Endothelial cell of umbilical vein (primary cell): ENCODE measurements at regions not wholly inside any gene's neighbourhood (a gene's known extent, or its start where the extent isn't known, plus 50 kb on each side); places are given as distances from the start of the nearest gene placed in this dataset.

Experiments used
- BruUV-seq: library from RNA; stranded (reverse); fragments of 400-500 nt; replicated peaks from 2 replicates; lab custom pipeline; 2021; lab: Mats Ljungman, UMichigan
- CTCF ChIA-PET: fragments of 300-600, 350-600 bp; sonication (Branson Sonifier 250); formaldehyde crosslinking; loops from one replicate; lab custom pipeline; 2021; ENCODE audit warnings: antibody characterized with exemption, inconsistent platforms; lab: Charles Lee
- POLR2A ChIA-PET: fragments of 300-600, 350-600 bp; sonication (Branson Sonifier 250); formaldehyde crosslinking; loops from one replicate; lab custom pipeline; 2021; ENCODE audit warnings: antibody characterized with exemption, inconsistent platforms; lab: Charles Lee
- DNase-seq: peaks from one replicate; pipeline ENCODE4 v3.0.0-alpha.2; 2011; ENCODE audit warnings: low read depth, low spot score
- FAIRE-seq: peaks from 2 replicates; lab custom pipeline; 2011; peaks lifted over from hg19 to GRCh38; lab: Jason Lieb, UNC
- H2AFZ ChIP-seq: 2 replicates; pipeline ENCODE4 v1.6.0; 2012; ENCODE audit warnings: low read depth, low read length, control low read depth, inconsistent platforms
- H3K27ac ChIP-seq: 2 replicates; pipeline ENCODE4 v1.5.1; 2011; ENCODE audit warnings: low read depth, mild to moderate bottlenecking, control low read depth, low read length, moderate library complexity; ENCODE audit not compliant: insufficient read depth
- H3K27me3 ChIP-seq, 2 experiments: 2 replicates each; pipeline versions ENCODE4 v1.6.0 to v1.6.1; 2011; ENCODE audit warnings: low read length in 2 of 2, mixed read lengths in 1 of 2; ENCODE audit not compliant: control insufficient read depth in 2 of 2, insufficient read depth in 2 of 2
- H3K36me3 ChIP-seq, 2 experiments: 2 replicates in 1 of 2; 3 replicates in 1 of 2; pipeline ENCODE4 v1.5.1; 2011; ENCODE audit warnings: low read length in 2 of 2, mild to moderate bottlenecking in 1 of 2, moderate library complexity in 1 of 2; ENCODE audit not compliant: control insufficient read depth in 2 of 2, insufficient read depth in 2 of 2; ENCODE audit errors: extremely low read depth in 1 of 2
- H3K4me1 ChIP-seq: 3 replicates; pipeline ENCODE4 v1.5.1; 2011; ENCODE audit warnings: mild to moderate bottlenecking, low read length; ENCODE audit not compliant: control insufficient read depth, insufficient read depth; ENCODE audit errors: extremely low read depth
- H3K4me2 ChIP-seq: 2 replicates; pipeline ENCODE4 v1.6.1; 2011; ENCODE audit warnings: low read length, control low read depth, mixed read lengths; ENCODE audit not compliant: insufficient read depth
- H3K4me3 ChIP-seq, 3 experiments: fragments of 200-600 bp in 1 of 3; sonication (generic), shearing (Covaris generic) in 1 of 3; replicated peaks in 1 of 3; 2 replicates each; pipeline ENCODE4 v1.5.1; 2011 to 2016; ENCODE audit warnings: control low read depth in 3 of 3, low read length in 3 of 3, mild to moderate bottlenecking in 2 of 3, inconsistent platforms in 1 of 3, low read depth in 1 of 3, moderate library complexity in 1 of 3; ENCODE audit not compliant: insufficient read depth in 1 of 3
- H3K79me2 ChIP-seq: 2 replicates; pipeline ENCODE4 v1.6.0; 2012; ENCODE audit warnings: low read length, inconsistent platforms; ENCODE audit not compliant: control insufficient read depth, insufficient read depth
- H3K9ac ChIP-seq: replicated peaks from 2 replicates; pipeline ENCODE3; 2011; ENCODE audit warnings: low read length, control low read depth; ENCODE audit not compliant: insufficient read depth; ENCODE audit errors: extremely low read depth
- H3K9me1 ChIP-seq: replicated peaks from 3 replicates; pipeline ENCODE4 v1.6.0; 2011; ENCODE audit warnings: mild to moderate bottlenecking, low read length; ENCODE audit not compliant: control insufficient read depth, insufficient read depth; ENCODE audit errors: extremely low read depth
- H3K9me3 ChIP-seq: replicated peaks from 2 replicates; pipeline ENCODE4 v1.5.1; 2012; ENCODE audit warnings: low read length, inconsistent platforms; ENCODE audit not compliant: control insufficient read depth, insufficient read depth
- H4K20me1 ChIP-seq: replicated peaks from 2 replicates; pipeline ENCODE3; 2011; ENCODE audit warnings: mild to moderate bottlenecking, low read length; ENCODE audit not compliant: control insufficient read depth, insufficient read depth; ENCODE audit errors: extremely low read depth
- CTCF ChIP-seq, 2 donors: IDR thresholded peaks; 1 replicate in 1 of 2; 2 replicates in 1 of 2; pipeline ENCODE4 v1.5.1; 2011; ENCODE audit warnings: low read length in 2 of 2, mild to moderate bottlenecking in 2 of 2, moderate library complexity in 2 of 2, control low read depth in 1 of 2, inconsistent platforms in 1 of 2, low read depth in 1 of 2; ENCODE audit not compliant: insufficient read depth in 1 of 2; ENCODE audit errors: extremely low read depth in 1 of 2
- EZH2 ChIP-seq: IDR thresholded peaks from 2 replicates; pipeline ENCODE4 v1.6.1; 2012; ENCODE audit warnings: borderline replicate concordance, low read depth, mild to moderate bottlenecking, moderate library complexity, low read length, inconsistent platforms; ENCODE audit not compliant: severe bottlenecking
- FOS ChIP-seq: IDR thresholded peaks from 2 replicates; pipeline ENCODE4 v1.6.1; 2011; ENCODE audit warnings: mild to moderate bottlenecking, low read length, moderate library complexity, borderline replicate concordance; ENCODE audit not compliant: insufficient read depth
- GATA2 ChIP-seq: IDR thresholded peaks from 2 replicates; pipeline ENCODE4 v1.7.0; 2011; ENCODE audit warnings: low read depth, mild to moderate bottlenecking, moderate library complexity, mixed read lengths, low read length; ENCODE audit not compliant: insufficient read length, insufficient read depth
- JUN ChIP-seq: IDR thresholded peaks from 2 replicates; pipeline ENCODE4 v1.6.1; 2011; ENCODE audit warnings: borderline replicate concordance, low read depth; ENCODE audit not compliant: insufficient read length, insufficient read depth
- MAX ChIP-seq: IDR thresholded peaks from 2 replicates; pipeline ENCODE4 v1.6.1; 2011; ENCODE audit not compliant: insufficient read depth, insufficient read length
- MYC ChIP-seq: IDR thresholded peaks from one replicate; pipeline ENCODE4 v1.6.1; 2011; ENCODE audit warnings: mild to moderate bottlenecking, low read depth, low read length
- POLR2A ChIP-seq: IDR thresholded peaks from 2 replicates; pipeline ENCODE4 v1.6.1; 2012; ENCODE audit warnings: low read depth, mild to moderate bottlenecking, control low read depth, low read length
- POLR2AphosphoS5 ChIP-seq: IDR thresholded peaks from 2 replicates; pipeline ENCODE4 v1.6.1; 2012; ENCODE audit warnings: low read depth, mild to moderate bottlenecking, control low read depth, low read length, moderate library complexity; ENCODE audit not compliant: insufficient read depth
- dilution Hi-C: fragments of 300-500 bp; cut with MboI; formaldehyde crosslinking; loops from one replicate; pipeline ENCODE4 v1.15.0; 2019; ENCODE audit warnings: low sequenced_read_pairs; ENCODE audit not compliant: extremely low pct_ligation_motif_present
- intact Hi-C: fragments of 100-400 bp; cut with micrococcal nuclease; formaldehyde crosslinking; loops from one replicate; pipeline ENCODE4 v1.10.0; 2022

- H3K27ac ChIP-seq: no peak overlapping the region
- H3K9me3 ChIP-seq: no peaks in the 10 kb centered on the region
- DNase-seq: no peak
- no peak overlapping the region for H3K9ac ChIP-seq
- intact Hi-C loops (no loop called here), dilution Hi-C loops (no loop called here)
- H2AFZ ChIP-seq: no peak overlapping the region
- H3K79me2 ChIP-seq: no peaks in the 10 kb centered on the region
- ChIA-PET POLR2A (no interaction called here), CTCF (no interaction called here)
- H3K9me1 ChIP-seq: no peaks in the 10 kb centered on the region
- H3K27me3 ChIP-seq: no peaks in the 10 kb centered on the region
- H3K36me3 ChIP-seq: no peaks in the 10 kb centered on the region
- no peaks in the 10 kb centered on the region for H4K20me1 ChIP-seq
- no peak overlapping the region for H3K4me3 ChIP-seq
- TF ChIP-seq JUN: no peak
- TF ChIP-seq EZH2: no peak
- TF ChIP-seq GATA2: no peak
- TF ChIP-seq FOS: no peak
- no peak for TF ChIP-seq CTCF (IDR thresholded peaks at IDR 0.05; ENCODE audit: extremely low read depth in 1 of 2, insufficient read depth in 1 of 2, low read depth in 1 of 2, low read length in 2 of 2)
- TF ChIP-seq MYC: no peak
- TF ChIP-seq POLR2A: no peak
- no peak for TF ChIP-seq POLR2AphosphoS5
- TF ChIP-seq MAX: no peak
- H3K4me2 ChIP-seq: no peak overlapping the region
- no peak for FAIRE-seq
- no TSS peak for BruUV-seq
- no peaks in the 10 kb centered on the region for H3K4me1 ChIP-seq
Measured at GRCh38 chr1:57927003-57927402, 503.1 kb upstream of the DAB1 start.
